ENCODE measurements at regions not wholly inside any gene's neighbourhood (a gene's known extent, or its start where the extent isn't known, plus 50 kb on each side); places are given as distances from the start of the nearest gene placed in this dataset.

DNA sequence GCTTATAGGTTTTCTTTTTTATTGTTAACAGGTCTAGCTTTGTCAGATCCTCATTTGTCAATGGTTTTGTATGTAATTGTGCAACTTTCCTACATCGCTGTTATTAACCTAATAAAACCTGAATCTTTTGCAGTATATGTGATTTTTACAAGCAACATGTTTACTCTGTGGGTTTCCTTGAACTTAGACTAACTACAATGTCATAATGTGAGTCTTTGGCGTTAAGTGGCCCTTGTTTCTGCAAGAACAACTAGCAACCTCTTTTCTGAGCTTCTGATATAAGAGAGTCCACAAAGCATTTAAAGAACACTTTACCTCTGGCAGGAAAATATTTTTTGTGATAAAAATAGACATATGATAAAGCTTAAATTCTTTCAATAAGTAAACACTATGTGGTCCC lies 230.3 kb upstream of the CFAP20DC start:
- TF ChIP-seq POLR2A (IDR thresholded peaks at IDR 0.05), result no peak
- TF ChIP-seq, protein P1, sequence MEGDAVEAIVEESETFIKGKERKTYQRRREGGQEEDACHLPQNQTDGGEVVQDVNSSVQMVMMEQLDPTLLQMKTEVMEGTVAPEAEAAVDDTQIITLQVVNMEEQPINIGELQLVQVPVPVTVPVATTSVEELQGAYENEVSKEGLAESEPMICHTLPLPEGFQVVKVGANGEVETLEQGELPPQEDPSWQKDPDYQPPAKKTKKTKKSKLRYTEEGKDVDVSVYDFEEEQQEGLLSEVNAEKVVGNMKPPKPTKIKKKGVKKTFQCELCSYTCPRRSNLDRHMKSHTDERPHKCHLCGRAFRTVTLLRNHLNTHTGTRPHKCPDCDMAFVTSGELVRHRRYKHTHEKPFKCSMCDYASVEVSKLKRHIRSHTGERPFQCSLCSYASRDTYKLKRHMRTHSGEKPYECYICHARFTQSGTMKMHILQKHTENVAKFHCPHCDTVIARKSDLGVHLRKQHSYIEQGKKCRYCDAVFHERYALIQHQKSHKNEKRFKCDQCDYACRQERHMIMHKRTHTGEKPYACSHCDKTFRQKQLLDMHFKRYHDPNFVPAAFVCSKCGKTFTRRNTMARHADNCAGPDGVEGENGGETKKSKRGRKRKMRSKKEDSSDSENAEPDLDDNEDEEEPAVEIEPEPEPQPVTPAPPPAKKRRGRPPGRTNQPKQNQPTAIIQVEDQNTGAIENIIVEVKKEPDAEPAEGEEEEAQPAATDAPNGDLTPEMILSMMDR (IDR thresholded peaks at IDR 0.05), result no peak
- no peak for TF ChIP-seq POLR2AphosphoS5 (IDR thresholded peaks at IDR 0.05; ENCODE audit: insufficient read depth in 1 of 2, low read depth in 1 of 2)

All from vagina (tissue), 2 donors.